HFFc6 (cell line): ENCODE measurements at regions not wholly inside any gene's neighbourhood (a gene's known extent, or its start where the extent isn't known, plus 50 kb on each side); places are given as distances from the start of the nearest gene placed in this dataset.

Experiments
- DNase-seq: peaks from one replicate; pipeline ENCODE4 v3.0.0-alpha.2; 2018
- H3K27ac Mint-ChIP-seq: 2 replicates; pipeline ENCODE4 v1.8.0; 2020; ENCODE audit warnings: mild to moderate bottlenecking, mixed read lengths
- H3K27me3 Mint-ChIP-seq: 2 replicates; pipeline ENCODE4 v1.8.0; 2021; ENCODE audit warnings: mild to moderate bottlenecking, moderate library complexity, mixed read lengths; ENCODE audit not compliant: insufficient read depth
- H3K36me3 Mint-ChIP-seq: 2 replicates; pipeline ENCODE4 v1.8.0; 2021; ENCODE audit warnings: low read depth, mixed read lengths
- H3K4me1 Mint-ChIP-seq: 2 replicates; pipeline ENCODE4 v1.8.0; 2020; ENCODE audit warnings: low read depth, mixed read lengths
- H3K4me3 Mint-ChIP-seq: 2 replicates; pipeline ENCODE4 v1.8.0; 2020; ENCODE audit warnings: mild to moderate bottlenecking, moderate library complexity, mixed read lengths
- H3K9me3 Mint-ChIP-seq: 2 replicates; pipeline ENCODE4 v1.8.0; 2020; ENCODE audit warnings: mild to moderate bottlenecking, mixed read lengths
- TF ChIP-seq, protein P1 (sequence below): fragments of 200-600 bp; sonication (generic); IDR thresholded peaks from 2 replicates; pipeline ENCODE4 v1.5.0; 2021; ENCODE audit warnings: antibody characterized with exemption, mild to moderate bottlenecking

DNA sequence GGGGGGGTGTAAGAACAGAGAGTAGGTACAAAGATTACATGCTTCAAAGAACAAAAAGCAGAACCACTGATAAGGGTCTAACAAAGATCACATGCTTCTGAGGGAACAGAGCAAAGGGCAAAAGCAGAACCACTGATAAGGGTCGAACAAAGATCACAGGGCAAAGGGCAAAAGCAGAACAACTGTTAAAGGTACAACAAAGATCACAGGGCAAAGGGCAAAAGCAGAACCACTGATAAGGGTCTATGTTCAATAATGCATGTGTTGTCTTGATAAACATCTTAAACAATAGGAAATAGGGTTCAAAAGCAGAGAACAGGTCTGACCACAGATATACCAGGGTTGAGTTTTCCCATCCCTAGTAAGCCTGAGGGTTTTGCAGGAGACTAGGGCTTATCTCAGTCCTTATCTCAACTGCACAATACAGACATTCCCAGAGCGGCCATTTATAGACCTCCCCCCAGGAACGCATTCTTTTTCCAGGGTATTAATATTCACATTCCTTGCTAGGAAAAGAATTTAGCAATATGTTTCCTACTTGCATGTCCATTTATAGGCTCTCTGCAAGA lies 81.9 kb upstream of the PGR start:
- peaks cover 62% of the 10 kb centered on the region for H3K9me3 Mint-ChIP-seq
- TF ChIP-seq, protein P1, sequence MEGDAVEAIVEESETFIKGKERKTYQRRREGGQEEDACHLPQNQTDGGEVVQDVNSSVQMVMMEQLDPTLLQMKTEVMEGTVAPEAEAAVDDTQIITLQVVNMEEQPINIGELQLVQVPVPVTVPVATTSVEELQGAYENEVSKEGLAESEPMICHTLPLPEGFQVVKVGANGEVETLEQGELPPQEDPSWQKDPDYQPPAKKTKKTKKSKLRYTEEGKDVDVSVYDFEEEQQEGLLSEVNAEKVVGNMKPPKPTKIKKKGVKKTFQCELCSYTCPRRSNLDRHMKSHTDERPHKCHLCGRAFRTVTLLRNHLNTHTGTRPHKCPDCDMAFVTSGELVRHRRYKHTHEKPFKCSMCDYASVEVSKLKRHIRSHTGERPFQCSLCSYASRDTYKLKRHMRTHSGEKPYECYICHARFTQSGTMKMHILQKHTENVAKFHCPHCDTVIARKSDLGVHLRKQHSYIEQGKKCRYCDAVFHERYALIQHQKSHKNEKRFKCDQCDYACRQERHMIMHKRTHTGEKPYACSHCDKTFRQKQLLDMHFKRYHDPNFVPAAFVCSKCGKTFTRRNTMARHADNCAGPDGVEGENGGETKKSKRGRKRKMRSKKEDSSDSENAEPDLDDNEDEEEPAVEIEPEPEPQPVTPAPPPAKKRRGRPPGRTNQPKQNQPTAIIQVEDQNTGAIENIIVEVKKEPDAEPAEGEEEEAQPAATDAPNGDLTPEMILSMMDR: no peak
- DNase-seq: no peak
- H3K4me1 Mint-ChIP-seq: no peaks in the 10 kb centered on the region
- H3K27ac Mint-ChIP-seq: no peak overlapping the region
- H3K27me3 Mint-ChIP-seq: no peaks in the 10 kb centered on the region
- H3K4me3 Mint-ChIP-seq: no peak overlapping the region
- H3K36me3 Mint-ChIP-seq: peaks cover 6% of the 10 kb centered on the region; the same call in 1 of the 2 replicates

DNA sequence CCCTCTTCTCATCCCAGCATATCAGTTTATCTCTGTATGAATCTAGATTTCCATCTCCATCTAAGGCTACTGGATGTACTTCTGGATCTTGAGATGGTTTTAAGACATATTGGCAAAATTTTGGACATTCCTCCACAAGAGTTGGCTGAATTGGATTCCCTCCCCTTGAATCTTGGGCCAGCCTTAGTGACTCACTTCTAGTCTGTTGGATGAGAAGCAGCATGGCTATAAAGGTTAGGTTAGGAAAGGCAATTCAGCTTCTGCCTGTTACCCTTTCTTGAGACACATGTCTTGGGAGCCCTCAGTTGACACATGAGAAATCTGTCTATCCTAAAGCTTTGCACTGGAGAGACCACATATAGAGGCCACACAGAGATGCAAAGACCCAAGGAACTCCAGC lies 73.0 kb upstream of the PGR start:
- no peak for DNase-seq
- TF ChIP-seq, protein P1: no peak
- peaks cover 32% of the 10 kb centered on the region for H3K9me3 Mint-ChIP-seq
- peaks cover 6% of the 10 kb centered on the region; the same call in 1 of the 2 replicates for H3K36me3 Mint-ChIP-seq
- H3K27me3 Mint-ChIP-seq: no peaks in the 10 kb centered on the region
- H3K27ac Mint-ChIP-seq: no peak overlapping the region
- H3K4me3 Mint-ChIP-seq: no peak overlapping the region
- H3K4me1 Mint-ChIP-seq: no peaks in the 10 kb centered on the region

DNA sequence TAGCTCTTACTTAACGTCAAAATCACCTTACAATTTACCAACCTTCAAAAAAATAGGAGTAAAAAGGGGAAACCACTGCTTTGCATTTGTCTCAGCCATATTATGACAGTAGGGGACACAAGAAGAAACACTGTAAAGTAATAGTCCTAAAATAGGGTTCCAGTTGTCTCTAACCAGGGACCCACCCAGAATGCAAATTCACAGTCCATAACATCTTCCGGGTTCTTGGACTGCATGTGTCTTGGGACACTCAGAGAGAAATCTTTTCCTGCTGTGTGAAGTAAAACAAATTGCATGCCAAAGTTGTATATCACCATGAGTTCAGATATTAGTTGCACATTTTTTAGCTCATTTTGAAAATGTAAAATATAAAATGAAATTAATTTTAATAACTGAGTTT lies 69.8 kb upstream of the PGR start:
- Mint-ChIP-seq H3K4me3 (no peak overlapping the region), H3K36me3 (peaks cover 6% of the 10 kb centered on the region; the same call in 1 of the 2 replicates), H3K9me3 (peaks cover 14% of the 10 kb centered on the region), H3K4me1 (no peaks in the 10 kb centered on the region), H3K27me3 (no peaks in the 10 kb centered on the region), H3K27ac (no peak overlapping the region)
- no peak for DNase-seq
- TF ChIP-seq, protein P1: no peak

DNA sequence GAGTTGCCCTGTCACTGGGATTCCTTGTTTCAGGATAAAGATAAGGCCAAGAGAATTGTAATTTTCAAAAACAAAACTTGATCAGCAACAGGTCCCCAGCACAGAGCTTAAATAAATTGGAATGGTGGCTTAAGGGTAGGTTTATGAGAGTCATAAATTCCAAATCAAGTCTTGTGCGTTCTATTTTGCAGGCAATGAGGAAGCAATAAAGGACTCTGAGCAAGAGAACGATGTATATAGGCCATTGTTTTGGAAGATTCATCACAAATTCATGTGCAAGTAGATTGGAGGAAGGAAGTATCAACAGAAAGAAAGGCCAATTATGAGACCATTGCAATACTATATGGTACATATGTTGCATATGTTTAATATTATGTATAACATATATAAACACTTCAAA lies 65.7 kb upstream of the PGR start:
- Mint-ChIP-seq H3K27me3 (no peaks in the 10 kb centered on the region), H3K4me1 (no peaks in the 10 kb centered on the region), H3K36me3 (no peaks in the 10 kb centered on the region), H3K27ac (no peak overlapping the region), H3K9me3 (peaks cover 15% of the 10 kb centered on the region), H3K4me3 (no peak overlapping the region)
- TF ChIP-seq, protein P1: no peak
- DNase-seq: no peak

DNA sequence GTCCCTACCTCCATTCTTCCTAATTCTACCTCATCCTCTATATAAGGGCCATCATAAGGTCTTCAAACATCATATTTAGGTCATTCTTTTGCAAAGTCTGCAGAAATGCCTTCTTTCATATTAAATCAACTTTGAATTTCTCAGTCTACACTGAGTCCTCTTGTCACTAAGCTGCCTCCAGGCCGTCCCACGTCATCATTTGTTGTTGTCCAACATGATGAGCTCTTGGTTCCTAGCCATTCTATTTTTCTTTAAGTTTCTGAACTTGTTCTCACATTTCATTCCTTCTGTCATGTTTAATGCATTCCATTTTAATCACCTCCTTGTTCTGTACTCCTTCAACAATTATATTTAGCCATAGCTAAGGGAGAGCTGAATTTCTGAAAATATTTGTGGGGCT lies 59.2 kb upstream of the PGR start:
- Mint-ChIP-seq H3K4me1 (no peaks in the 10 kb centered on the region), H3K9me3 (peaks cover 42% of the 10 kb centered on the region), H3K4me3 (no peak overlapping the region), H3K36me3 (no peaks in the 10 kb centered on the region), H3K27me3 (no peaks in the 10 kb centered on the region), H3K27ac (no peak overlapping the region)
- TF ChIP-seq, protein P1: no peak
- DNase-seq: no peak

DNA sequence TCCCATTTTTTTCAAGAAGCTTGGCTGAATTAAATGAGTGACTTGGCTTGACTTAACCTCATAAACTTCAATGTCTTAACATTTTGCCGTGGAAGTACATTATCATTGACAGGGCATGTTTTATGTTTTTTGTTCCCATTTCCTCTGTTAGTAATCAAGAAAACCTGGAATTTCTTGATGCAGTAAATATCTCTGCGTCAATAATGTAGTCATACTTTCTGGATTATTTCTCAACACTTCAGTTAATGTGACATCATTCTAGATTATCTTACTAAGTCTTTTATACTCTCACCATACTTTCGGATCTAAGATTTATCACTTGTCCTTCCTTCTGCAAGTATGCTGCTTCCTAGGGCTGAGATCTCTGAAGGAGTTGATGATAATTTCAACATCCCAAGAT lies 58.6 kb upstream of the PGR start:
- Mint-ChIP-seq H3K4me3 (no peak overlapping the region), H3K27me3 (no peaks in the 10 kb centered on the region), H3K4me1 (no peaks in the 10 kb centered on the region), H3K27ac (no peak overlapping the region), H3K9me3 (peaks cover 37% of the 10 kb centered on the region), H3K36me3 (no peaks in the 10 kb centered on the region)
- no peak for DNase-seq
- TF ChIP-seq, protein P1: no peak
